ENCODE measurements at regions not wholly inside any gene's neighbourhood (a gene's known extent, or its start where the extent isn't known, plus 50 kb on each side); places are given as distances from the start of the nearest gene placed in this dataset.

DNA sequence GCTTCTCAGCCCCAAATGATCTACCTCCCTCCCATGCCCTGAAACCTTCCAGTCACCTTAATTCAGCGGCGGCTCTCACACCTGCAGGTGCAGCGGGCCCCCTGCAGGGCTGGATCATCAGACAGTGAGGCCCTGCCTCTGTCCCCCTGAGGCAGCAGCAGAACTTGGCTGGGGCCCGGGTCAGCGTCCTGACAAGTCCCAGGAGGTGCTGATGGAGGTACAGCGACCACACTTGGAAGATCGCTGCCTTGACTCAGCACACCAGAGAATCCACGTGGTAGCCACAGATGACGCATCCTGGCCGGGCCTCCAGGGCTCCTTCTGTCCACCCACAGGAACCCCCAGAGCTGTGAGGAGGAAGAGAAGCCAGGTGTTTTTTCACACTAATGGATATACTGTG, 116.4 kb upstream of the THBS2 start:
- Histone ChIP-seq H3K9me1 (ENCODE audit: control insufficient read depth, extremely low read depth, insufficient read depth, low read length) (no peaks in the 10 kb centered on the region), H3K9me3 (ENCODE audit: control insufficient read depth, low read depth, low read length) (peaks cover 4% of the 10 kb centered on the region), H3K27me3 (ENCODE audit: control insufficient read depth, extremely low read depth, insufficient read depth, low read length) (no peaks in the 10 kb centered on the region), H3K4me3 (ENCODE audit: control insufficient read depth in 2 of 3, extremely low read depth in 1 of 3, insufficient read depth in 2 of 3, low read depth in 1 of 3, low read length in 3 of 3) (peak overlapping the region in 1 of 3 experiments; percentile 28), H3K36me3 (ENCODE audit: control insufficient read depth in 2 of 2, extremely low read depth in 1 of 2, insufficient read depth in 2 of 2, low read length in 2 of 2) (no peaks in the 10 kb centered on the region), H2AFZ (ENCODE audit: control insufficient read depth, low read length) (no peak overlapping the region), H4K20me1 (ENCODE audit: control insufficient read depth, extremely low read depth, insufficient read depth, low read length) (no peaks in the 10 kb centered on the region), H3K27ac (ENCODE audit: control insufficient read depth, insufficient read depth, low read length) (peak overlapping the region; percentile 22), H3K79me2 (ENCODE audit: control insufficient read depth, insufficient read depth, low read length) (no peaks in the 10 kb centered on the region), H3K4me1 (ENCODE audit: control insufficient read depth, extremely low read depth, insufficient read depth, low read length) (peaks cover 22% of the 10 kb centered on the region), H3K9ac (ENCODE audit: control insufficient read depth, extremely low read depth, insufficient read depth, low read length) (no peak overlapping the region), H3K4me2 (ENCODE audit: control insufficient read depth, extremely low read depth, insufficient read depth, low read depth, low read length) (peak overlapping the region; percentile 38)
- DNase-seq (ENCODE audit: low read depth, low spot score) (peak; percentile 80), FAIRE-seq (peak; percentile 93)
- dilution Hi-C loops (cut with MboI; ENCODE audit: extremely low pct_ligation_motif_present, low sequenced_read_pairs): no loop called here
- TF ChIP-seq EZH2 (IDR thresholded peaks at IDR 0.05; ENCODE audit: low read length): no peak
- TF ChIP-seq, protein P1, sequence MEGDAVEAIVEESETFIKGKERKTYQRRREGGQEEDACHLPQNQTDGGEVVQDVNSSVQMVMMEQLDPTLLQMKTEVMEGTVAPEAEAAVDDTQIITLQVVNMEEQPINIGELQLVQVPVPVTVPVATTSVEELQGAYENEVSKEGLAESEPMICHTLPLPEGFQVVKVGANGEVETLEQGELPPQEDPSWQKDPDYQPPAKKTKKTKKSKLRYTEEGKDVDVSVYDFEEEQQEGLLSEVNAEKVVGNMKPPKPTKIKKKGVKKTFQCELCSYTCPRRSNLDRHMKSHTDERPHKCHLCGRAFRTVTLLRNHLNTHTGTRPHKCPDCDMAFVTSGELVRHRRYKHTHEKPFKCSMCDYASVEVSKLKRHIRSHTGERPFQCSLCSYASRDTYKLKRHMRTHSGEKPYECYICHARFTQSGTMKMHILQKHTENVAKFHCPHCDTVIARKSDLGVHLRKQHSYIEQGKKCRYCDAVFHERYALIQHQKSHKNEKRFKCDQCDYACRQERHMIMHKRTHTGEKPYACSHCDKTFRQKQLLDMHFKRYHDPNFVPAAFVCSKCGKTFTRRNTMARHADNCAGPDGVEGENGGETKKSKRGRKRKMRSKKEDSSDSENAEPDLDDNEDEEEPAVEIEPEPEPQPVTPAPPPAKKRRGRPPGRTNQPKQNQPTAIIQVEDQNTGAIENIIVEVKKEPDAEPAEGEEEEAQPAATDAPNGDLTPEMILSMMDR (optimal IDR thresholded peaks at IDR 0.05 in 1 of 3, IDR thresholded peaks at IDR 0.05 in 1 of 3, conservative IDR thresholded peaks at IDR 0.05 in 1 of 3; ENCODE audit: extremely low read depth in 1 of 3, insufficient read depth in 2 of 3, low read length in 3 of 3): peak in 1 of 3 experiments; percentile 18

DNA sequence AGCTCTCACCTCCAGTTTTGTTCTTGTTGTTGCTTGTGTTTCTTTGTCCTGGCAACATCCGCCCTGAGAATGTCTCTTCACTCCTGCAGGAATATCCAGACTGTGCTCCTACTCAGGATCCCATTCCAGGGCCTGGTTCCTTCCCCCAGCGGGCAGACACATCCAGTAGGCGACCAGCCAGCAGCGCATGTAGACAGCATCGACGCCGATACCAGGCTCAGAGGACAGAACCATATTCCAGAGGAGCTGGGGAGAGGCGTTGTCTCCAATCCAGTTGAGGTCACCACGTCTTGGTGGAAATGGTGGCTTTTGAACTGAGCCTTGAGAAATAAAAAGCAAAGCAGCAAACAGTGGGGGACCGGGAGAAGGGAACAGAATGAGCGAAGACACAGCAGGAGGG, 114.6 kb upstream of the THBS2 start:
- Histone ChIP-seq H3K4me2 (ENCODE audit: control insufficient read depth, extremely low read depth, insufficient read depth, low read depth, low read length) (no peak overlapping the region), H3K79me2 (ENCODE audit: control insufficient read depth, insufficient read depth, low read length) (no peaks in the 10 kb centered on the region), H4K20me1 (ENCODE audit: control insufficient read depth, extremely low read depth, insufficient read depth, low read length) (no peaks in the 10 kb centered on the region), H3K4me1 (ENCODE audit: control insufficient read depth, extremely low read depth, insufficient read depth, low read length) (peaks cover 22% of the 10 kb centered on the region), H3K27ac (ENCODE audit: control insufficient read depth, insufficient read depth, low read length) (no peak overlapping the region), H2AFZ (ENCODE audit: control insufficient read depth, low read length) (no peak overlapping the region), H3K9ac (ENCODE audit: control insufficient read depth, extremely low read depth, insufficient read depth, low read length) (no peak overlapping the region), H3K9me3 (ENCODE audit: control insufficient read depth, low read depth, low read length) (peaks cover 4% of the 10 kb centered on the region), H3K4me3 (ENCODE audit: control insufficient read depth in 2 of 3, extremely low read depth in 1 of 3, insufficient read depth in 2 of 3, low read depth in 1 of 3, low read length in 3 of 3) (no peak overlapping the region), H3K27me3 (ENCODE audit: control insufficient read depth, extremely low read depth, insufficient read depth, low read length) (no peaks in the 10 kb centered on the region), H3K9me1 (ENCODE audit: control insufficient read depth, extremely low read depth, insufficient read depth, low read length) (no peaks in the 10 kb centered on the region), H3K36me3 (ENCODE audit: control insufficient read depth in 2 of 2, extremely low read depth in 1 of 2, insufficient read depth in 2 of 2, low read length in 2 of 2) (no peaks in the 10 kb centered on the region)
- TF ChIP-seq EZH2 (IDR thresholded peaks at IDR 0.05; ENCODE audit: low read length): no peak
- TF ChIP-seq, protein P1 (optimal IDR thresholded peaks at IDR 0.05 in 1 of 3, IDR thresholded peaks at IDR 0.05 in 1 of 3, conservative IDR thresholded peaks at IDR 0.05 in 1 of 3; ENCODE audit: extremely low read depth in 1 of 3, insufficient read depth in 2 of 3, low read length in 3 of 3): no peak
- FAIRE-seq (no peak), DNase-seq (ENCODE audit: low read depth, low spot score) (no peak)
- dilution Hi-C loops (cut with MboI; ENCODE audit: extremely low pct_ligation_motif_present, low sequenced_read_pairs): no loop called here

Measured in keratinocyte (primary cell).